Germinal center (tissue), 1 donor: ENCODE measurements at regions not wholly inside any gene's neighbourhood (a gene's known extent, or its start where the extent isn't known, plus 50 kb on each side); places are given as distances from the start of the nearest gene placed in this dataset.
"Not testable (repeated sequence)": the region's sequence is repeated elsewhere in the genome, so short reads cannot be mapped to it uniquely, and the experiment has no call there.

Source experiments
- DNase-seq: peaks from one replicate; pipeline ENCODE4 v3.0.0; 2012; ENCODE audit warnings: mixed read lengths, low spot score

DNA sequence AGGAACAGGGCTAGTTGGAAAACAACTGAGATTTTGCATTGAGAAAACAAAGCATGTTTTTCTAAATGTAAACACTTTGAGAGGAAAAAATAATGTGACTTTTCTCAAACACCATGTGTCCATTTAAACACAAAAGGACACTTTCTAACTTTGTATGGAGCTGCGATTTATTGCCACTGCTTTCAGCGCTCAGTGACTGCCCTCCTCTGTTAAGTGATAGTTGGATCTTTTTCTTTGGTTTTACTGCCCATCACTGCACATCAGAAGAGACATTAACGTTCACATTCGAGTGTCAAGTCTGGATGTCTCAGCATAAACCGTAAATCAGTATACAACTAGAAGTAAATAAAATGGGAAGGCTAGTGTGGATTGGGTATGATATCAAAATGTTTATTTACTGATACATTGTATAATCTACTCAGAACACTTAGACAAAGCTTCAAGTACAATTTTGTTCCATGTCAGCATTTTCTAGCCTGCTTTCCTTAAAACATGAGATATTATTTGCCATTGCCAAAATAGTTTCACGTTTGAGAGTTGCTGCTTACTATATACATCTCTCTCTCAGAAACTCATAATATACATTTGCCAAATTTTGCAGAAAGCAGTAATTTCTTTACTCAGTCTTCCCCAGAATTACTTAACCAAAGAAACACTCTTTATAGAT, 237.6 kb downstream of the IKZF2 start:
- DNase-seq = no peak

DNA sequence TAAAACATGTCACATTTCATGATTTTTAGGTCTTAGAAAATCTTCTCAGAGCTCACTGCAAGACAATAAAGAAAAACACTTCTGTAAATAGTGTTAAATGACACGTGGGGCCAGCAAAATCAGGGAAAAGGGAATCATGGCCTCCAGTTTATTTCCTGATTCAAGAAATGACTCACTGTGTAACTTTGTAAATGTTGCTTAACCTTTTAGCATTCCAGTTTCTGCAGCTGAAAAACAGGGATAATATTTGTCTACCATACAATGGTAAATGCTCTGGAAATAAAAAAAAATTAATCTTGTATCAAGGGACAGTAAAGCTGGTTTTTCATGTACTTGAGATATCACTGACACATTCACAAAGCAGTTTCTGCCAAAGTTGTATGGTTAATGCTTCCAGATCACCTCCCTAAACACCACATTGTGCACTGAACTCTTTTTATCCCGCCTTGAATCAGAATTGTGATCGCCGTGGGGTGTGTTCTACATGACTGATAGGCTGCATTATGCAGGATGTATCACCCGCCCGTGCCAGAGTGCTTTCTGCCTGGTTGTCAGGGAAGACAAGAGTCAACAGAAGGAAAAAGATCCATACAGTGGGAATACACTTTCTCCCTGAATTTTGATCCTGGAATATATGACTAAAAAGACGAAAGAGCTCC, 238.8 kb downstream of the IKZF2 start:
- no peak for DNase-seq

DNA sequence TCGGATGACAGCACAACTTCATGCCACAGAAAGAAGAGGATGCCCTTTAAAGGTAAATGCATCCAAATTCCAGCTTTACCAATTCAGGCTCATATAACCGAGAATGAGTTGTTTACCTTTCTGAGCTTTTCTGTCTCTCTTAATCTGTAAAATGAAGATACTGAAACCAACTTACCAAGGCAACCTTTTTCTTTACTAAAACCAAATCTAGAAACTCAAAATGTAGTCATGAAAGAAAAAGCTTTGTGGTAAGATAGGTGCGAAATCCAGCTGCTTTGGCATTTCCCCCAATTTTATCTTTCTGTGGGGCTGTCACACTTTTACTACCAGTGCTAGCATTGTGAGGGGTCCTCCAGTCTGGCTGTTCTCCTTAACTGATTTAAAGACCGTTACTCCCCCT, 240.4 kb downstream of the IKZF2 start:
- no peak for DNase-seq

DNA sequence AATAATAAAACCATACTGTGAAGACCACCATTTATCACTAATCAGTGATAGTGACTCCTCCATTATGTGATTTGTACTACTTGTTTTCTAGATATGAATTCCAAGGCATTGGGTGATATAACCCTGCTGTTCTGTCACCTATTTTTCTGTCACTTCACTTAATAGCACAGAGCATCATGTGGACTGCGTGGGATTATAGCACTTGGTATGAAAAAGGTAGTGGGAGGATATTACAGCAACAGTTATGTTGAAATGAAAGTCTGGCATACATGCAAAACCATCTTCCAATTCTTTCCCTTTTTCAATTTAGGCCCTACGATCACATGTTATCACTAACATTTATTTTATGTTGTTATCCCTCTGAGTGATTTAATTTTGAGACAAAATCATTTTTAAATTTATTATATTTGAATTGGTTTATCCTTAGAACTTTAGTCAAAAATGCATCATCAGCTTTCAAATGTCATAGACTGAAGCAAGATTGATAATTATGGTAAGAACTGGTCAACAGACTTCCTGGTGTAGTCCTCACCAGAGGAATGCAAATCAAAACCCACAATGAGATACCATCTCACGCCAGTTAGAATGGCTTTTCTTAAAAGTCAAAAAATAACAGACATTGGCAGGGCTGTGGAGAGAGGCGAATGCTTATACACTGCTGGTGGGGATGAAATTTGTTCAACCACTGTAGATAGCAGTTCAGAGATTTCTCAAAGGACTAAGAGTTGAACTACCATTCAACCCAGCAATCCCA, 242.6 kb downstream of the IKZF2 start:
- no peak for DNase-seq

DNA sequence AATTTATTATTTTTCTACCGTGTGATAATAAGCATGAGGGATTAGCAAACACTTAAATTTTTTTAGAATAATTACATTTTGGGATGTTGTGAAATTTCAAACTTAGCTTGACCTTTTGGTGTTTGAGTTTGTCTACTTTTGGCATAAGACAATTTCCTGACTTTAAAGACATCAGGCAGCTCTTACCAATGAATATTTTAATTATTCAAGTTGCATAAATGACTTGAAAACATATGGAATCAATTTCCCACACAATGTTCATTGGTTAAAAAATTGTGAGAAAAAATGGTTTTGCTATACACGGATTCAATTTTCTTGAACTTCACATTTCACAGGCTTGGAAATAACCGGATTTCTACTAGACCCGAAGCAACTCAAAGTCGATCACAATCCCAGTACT, 243.4 kb downstream of the IKZF2 start:
- no peak for DNase-seq

DNA sequence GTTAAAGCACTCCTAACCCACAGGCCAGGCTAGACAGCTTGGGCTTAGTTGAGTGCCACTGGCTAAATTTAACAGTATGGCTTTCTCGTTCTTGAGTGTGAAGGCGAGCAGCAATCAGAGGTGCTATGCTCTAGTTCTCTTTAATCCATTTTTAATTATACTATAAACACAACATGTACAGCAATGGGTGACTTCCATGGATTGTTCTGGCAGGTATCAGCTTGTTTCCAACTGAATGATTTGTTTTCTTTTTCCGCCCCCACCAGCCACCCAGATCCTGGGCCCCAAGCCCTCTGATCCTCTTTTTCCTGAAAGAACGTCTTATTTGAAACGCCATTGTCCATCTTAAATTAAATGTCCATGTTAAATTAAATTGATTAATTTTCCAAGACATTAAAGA, 244.8 kb downstream of the IKZF2 start:
- DNase-seq = no peak

DNA sequence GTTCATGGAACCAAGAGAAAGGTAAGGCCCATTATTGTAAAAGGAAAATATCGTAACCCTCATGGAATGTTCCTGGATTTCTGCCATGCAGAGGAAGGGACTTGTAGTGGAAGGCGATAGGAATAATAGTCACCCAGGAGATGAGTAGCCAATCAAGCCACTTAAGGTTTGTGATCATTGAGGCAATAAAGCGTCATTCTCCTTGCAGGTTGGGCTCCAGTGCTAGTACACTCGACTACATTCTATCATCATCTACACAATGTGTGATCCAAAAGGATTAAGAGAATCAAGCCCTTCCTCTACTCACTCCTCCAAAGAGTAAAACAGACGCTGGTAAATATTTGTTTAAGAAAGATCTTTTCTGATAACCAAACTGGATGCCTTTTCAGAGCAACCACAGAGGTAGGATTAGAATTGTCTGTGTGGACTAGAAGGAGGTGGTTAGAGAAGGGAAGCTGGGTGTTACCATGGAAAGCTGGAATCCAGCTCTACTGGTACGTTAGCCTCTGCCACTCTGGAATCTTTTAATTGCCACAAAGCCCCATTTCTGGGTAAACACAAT, 245.7 kb downstream of the IKZF2 start:
- DNase-seq = no peak

DNA sequence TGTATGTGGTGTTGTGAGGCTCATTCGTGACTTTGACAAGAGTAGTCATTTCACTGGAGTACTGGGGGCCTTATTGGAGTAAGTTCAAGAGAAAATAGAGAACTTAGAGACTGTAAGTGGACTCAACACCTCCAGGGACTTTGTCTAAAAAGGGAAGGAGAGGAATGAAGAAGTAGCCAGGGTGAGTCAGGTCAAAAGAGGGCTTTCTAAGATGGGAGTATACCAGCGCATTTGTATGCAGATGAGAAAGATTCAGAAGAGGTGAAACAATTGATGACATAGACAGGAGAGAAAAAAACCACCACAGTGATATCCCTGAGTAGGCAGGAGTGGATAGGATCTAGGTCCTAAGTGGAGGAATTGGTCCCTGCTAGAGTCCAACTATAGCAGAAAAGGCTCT, 246.8 kb downstream of the IKZF2 start:
- DNase-seq = no peak

DNA sequence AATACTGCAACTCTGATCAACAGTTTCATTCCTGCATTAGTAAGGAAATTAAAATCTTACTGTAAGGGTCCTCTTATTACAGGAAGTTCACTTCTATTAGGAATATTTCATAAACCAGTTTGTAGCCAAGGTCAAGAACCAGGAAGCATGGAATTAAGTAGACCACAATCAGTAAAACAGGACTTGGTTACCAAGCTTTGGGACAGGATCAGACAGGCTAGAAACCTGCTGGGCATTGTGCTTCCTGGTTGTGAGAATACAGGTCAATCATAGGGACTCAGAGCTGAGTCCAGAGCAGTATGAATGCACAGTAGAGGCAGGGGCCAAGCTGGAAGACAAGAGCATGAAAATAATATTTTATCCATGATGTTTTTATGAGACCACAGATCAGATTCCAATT, 248.0 kb downstream of the IKZF2 start:
- no peak for DNase-seq

DNA sequence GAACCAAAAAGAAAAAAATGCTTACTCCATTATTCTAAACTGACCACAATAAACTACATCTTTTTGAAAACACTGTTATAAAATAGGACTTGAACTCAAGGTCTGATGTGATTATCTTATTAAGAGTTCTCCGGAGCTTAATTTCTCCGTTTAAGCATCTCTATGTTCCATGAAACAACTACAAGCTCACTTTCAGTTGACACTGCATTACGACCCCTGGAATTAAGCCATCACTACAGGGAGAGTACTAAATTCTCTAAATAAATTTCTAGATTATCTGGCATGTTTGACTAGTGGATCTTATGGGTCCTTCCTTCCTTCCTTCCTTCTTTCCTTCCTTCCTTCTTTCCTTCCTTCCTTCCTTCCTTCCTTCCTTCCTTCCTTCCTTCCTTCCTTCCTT, 249.0 kb downstream of the IKZF2 start:
- no peak for DNase-seq

DNA sequence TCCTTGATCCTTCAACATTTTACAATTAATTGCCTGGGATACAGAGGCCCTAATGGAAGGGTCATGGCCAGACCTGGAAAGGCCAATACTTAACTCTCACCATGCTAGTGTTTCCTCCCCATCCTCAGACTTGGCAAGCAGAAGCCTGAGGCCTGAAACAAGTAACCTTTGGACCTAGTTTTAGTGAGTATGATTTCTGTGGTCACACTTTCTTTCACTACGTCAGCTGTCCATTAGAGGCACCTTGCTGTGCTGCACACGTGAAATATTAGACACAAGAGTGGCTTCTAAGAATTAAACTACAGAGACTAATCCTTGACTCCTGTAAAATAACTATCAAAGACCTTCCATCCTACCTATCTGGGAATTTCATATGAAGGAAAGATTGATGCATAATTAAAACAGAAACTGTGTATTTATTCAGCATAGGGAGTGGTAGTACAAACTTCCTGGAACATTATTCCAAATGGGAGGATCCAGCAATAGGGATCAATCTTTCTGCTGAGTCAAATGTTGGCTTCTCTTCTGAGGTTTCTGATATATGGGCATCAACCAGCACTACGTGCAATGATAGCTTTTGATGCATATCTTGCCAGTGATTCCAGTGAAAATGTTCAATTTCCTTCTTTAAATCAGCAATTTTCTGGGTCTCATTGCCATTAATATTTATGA, 249.7 kb downstream of the IKZF2 start:
- no peak for DNase-seq

DNA sequence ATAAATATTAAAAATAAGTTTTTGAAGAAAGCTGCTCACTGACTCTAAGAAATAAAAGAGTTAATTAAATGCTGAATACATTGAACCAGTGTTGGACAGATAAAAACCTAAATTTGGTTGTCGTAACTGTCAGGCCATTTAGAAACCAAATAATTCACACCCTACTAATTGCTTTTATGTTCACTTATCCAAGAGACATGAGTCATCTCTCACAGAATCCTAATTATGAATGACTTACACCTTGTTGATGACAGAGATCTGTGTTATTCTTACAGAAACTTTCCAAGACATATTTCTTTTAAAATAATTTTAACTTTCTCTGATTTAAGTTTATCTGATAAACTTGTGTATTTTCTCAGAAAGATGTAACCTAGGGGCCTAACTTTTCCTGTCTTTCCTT, 250.7 kb downstream of the IKZF2 start:
- no peak for DNase-seq

DNA sequence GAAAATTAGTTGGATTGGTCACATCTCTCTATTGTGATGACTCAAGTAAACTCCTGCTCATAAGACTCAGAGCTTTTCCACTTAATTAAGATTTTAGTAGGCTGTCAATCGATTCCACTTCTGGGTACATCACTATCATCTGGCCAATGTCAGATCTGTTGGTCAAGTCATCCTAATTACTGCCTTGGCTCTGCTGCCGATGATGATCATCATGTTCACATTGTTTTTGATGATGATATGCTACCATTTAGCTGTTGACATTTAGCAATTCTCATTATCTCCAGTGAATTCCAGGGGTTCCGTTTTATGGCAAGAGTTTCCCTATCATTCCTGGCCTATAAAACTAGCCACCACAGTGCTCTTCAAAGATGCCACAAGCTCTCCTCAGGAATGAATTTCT, 253.4 kb downstream of the IKZF2 start:
- DNase-seq = no peak

DNA sequence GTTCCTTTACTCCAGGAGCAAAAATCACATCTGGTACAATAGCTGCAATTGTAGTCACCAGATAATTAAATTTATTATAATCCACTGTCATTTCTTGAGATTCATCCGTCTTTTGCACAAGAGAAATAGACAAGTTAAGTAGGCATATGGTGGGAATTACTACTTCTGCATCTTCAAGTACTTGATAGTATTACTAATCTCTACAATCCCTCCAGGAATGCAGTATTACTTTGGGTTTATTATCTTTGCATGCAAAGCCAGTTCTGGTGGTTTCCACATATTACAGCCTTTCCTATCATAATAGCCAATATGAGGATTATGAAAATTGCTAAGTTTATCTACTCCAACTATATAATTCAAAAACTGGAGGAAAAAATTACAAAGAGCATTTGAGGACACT, 254.1 kb downstream of the IKZF2 start:
- no peak for DNase-seq

DNA sequence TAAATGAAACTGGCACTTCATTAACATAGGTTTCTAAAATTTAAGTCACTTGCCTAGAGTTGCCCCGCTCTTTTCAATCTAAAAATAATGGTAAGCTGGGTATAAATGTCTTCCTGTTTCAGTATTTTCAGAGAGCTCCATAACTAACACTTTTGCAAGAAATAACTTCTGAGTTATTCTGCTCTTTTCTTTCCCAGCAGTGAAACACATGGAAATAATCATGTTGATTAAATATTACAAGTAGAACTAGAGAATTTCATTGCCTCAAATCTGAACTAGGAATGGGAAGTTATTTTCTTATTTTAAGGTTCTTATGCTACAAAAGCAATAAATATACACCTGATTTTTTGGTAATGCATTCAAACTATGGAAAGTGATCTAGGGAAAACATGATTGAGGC, 257.4 kb downstream of the IKZF2 start:
- DNase-seq = no peak

DNA sequence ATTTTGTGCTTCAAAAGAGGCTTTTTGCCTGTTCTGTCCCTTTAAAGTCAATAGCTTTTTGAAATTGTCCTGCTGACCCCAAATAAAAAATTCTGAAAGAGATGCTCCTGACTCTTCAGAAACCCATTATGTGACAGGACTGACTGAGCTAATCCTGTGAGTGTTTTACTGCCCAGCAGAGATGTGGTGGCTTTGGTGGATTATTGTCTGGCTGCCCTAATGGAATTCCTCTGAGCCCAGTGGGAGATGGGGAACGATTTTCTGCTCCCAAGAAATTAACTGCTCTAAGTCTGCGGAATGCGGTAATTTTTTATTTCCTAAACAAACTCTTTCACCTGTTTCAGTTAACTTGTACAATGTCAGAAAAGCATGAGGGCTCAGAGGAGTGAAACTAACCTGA, 258.2 kb downstream of the IKZF2 start:
- DNase-seq = no peak

DNA sequence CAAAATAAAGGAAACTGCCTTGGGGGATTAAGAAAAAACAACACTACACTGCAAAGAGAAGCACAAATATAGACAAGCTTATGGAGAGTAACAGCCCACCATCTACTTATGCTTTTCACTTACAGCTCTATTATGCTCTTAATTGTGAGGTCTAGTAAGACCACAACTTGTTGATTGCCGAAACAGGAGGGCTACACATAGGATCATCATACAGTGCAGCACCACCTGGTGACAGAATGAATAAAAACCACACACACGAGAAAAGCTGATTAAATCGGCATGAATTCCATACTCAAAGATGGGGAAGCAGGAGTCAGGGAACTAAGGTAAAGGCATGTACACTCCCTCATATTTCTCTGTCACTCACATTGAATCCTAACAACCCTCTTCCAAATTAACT, 259.2 kb downstream of the IKZF2 start:
- no peak for DNase-seq

DNA sequence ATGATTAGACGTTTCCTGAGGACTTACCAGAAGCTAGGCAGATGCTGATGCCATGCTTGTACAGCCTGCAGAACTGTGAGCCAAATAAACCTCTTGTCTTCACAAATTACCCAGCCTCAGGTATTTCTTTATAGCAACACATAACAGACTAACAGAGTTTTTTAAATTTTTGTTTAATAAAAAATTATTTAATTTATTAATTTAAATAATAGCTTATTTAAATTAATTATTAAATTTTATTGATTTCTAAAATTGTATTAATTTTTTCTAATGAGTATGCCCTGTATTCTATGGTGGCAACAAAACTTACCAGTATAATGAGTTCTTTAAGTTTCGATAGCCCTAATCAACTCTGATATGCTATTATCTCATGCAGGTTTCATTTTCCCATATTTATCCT, 259.8 kb downstream of the IKZF2 start:
- no peak for DNase-seq

DNA sequence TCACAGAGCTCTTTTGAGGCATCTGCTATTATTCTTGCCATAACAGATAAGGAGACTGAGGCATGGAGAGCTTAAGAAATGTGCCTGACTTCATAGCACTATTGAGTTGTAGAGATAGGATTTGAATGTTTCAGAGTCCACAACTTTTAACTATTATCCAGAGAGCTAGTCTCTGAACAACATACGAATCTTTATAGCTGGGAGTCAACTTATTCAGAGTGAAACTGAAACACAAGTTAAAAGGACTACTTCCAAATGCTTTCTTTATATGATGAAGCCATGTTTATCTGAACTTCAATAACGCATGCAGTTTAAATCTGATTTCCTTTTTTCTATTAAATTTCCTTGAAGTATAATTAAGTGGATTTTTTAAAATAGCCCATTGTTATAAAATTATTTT, 268.8 kb downstream of the IKZF2 start:
- no peak for DNase-seq

DNA sequence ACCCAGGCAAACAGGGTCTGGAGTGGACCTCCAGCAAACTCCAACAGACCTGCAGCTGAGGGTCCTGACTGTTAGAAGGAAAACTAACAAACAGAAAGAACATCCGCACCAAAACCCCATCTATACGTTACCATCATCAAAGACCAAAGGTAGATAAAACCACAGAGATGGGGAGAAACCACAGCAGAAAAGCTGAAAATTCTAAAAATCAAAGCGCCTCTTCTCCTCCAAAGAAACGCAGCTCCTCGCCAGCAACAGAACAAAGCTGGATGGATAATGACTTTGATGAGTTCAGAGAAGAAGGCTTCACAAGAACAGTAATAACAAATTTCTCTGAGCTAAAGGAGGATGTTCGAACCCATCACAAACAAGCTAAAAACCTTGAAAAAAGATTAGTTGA, 274.9 kb downstream of the IKZF2 start:
- not testable (repeated sequence) for DNase-seq

DNA sequence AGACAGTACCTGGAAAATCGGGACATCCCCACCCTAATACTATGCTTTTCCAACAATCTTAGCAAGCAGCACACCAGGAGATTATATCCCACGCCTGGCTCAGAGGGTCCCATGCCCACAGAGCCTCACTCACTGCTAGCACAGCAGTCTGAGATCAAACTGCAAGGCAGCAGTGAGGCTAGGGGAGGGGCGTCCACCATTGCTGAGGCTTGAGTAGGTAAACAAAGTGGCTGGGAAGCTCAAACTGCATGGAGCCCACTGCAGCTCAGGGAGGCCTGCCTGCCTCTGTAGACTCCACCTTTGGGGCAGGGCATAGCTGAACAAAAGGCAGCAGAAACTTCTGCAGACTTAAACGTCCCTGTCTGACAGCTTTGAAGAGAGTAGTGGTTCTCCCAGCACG, 275.5 kb downstream of the IKZF2 start:
- not testable (repeated sequence) for DNase-seq

DNA sequence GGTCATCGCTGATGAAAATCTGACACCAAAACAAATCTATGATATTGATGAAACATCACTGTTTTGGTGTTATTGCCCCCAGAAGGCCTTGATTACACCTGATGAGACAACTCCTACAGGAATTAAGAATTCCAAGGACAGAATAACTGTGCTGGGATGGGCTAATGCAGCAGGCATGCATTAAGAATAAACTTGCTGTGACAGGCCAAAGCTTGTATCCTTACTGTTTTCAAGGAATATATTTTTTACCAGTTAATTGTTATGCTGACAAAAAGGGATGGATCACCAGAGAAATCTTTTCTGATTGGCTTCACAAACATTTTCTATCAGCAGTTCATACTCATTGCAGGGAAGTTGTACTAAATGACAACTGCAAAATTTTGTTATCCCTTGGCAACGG, 278.2 kb downstream of the IKZF2 start:
- no peak for DNase-seq

DNA sequence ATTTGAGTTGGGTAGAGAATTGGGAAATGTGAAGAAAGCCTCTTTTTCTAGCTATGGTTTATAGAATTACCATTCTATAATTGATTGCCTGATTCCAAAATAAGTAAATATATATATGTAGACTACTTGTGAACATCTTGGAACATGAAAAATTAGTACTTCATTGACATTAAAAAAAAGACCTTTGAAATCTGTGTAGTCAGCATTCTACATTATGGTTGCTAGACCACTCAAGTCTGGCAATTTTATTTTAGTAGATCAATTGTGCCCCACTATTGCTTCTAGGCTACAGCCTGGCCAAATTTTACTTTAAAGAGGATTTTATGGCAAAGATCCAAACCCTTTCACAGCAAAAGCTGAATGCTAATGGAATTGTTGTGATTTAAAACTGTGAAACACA, 279.8 kb downstream of the IKZF2 start:
- no peak for DNase-seq
